ENCODE measurements at regions not wholly inside any gene's neighbourhood (a gene's known extent, or its start where the extent isn't known, plus 50 kb on each side); places are given as distances from the start of the nearest gene placed in this dataset.

DNA sequence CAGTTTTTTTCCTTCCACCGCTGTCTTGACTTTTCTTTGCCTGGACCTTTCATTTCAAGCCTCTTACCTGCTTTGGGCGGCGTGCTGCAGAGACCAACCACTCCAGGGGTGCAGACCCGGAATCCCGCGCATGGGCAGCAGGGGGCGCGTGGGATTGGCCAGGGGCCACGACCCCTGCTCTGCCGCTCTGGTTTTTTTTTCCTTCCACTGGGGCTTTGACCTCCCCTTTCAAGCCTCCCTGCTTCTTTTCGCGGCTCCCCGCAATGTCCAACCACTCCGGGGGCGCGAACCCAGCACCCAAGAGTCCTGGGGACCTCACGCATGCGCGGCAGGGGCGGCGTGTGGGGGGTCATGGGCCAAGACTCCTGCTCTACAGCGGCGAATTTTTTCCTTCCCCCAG is 325.1 kb downstream of the ALG10 start:
- DNase-seq = no peak

DNA sequence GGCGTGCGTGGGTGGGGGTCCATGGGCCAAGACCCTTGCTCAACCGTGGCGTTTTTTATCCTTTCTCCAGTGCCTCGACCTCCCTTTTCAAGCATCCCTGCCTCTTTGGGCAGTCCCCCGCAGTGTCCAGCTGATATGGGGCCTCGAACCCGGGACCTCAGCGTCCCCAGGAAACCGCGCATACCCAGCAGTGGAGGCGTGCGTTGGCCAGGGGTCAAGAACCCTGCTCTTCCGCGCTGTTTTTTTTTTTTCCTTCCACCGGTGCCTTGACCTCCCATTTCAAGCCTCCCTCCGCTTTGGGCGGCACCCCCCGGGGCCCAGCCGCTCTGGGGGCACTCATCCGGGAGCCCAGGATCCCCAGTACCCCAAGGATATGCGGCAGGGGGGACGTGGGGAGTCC is 325.8 kb downstream of the ALG10 start:
- no peak for DNase-seq

DNA sequence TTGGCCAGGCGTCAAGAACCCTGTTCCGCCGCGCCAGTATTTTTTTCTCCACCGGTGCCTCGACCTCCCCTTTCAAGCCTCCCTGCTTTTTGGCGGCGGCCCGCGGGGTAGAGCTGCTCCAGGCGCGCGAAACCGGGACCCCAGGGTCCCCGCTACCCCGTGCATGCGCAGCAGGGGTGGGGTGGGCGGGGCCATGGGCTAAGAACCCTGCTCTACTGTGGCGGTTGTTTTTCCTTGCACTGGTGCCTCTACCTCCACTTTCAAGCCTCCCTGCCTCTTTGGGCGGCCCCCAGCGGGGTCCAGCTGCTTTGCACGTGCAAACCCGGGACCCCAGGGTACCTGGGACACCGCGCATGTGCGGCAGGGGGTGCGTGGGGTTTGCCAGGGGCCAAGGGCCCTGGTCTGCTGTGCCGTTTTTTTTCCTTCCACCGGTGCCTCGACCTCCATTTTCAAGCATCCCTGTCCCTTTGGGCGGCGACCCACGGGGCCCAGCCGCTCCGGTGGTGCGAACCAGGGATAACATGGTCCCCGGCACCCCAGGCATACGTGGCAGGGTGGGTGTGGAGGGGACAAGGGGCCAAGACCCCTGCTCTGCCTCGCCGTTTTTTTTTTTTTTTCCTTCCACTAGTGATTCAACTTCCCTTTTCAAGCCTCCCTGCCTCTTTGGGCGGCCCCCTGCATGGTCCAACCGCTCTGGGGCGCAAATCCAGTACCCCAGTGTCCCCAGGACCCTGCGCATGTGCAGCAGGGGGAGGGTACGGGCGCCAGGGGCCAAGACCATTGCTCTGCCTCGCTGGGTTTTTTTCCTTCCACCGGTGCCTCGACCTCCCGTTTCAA is 326.8 kb downstream of the ALG10 start:
- DNase-seq = no peak

DNA sequence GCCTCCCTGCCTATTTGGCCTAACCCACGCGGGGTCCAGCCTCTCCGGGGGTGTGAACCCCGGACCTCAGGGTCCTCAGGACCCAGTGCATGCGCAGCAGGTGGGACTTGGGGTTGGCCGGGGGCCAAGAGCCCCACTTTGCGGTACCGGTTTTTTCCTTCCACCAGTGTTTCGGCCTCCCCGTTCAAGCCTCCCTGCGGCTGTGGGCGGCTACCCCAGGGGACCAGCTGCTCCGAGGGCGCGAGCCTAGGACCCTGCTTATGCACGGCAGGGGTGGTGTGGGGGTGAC is 327.3 kb downstream of the ALG10 start:
- no peak for DNase-seq

DNA sequence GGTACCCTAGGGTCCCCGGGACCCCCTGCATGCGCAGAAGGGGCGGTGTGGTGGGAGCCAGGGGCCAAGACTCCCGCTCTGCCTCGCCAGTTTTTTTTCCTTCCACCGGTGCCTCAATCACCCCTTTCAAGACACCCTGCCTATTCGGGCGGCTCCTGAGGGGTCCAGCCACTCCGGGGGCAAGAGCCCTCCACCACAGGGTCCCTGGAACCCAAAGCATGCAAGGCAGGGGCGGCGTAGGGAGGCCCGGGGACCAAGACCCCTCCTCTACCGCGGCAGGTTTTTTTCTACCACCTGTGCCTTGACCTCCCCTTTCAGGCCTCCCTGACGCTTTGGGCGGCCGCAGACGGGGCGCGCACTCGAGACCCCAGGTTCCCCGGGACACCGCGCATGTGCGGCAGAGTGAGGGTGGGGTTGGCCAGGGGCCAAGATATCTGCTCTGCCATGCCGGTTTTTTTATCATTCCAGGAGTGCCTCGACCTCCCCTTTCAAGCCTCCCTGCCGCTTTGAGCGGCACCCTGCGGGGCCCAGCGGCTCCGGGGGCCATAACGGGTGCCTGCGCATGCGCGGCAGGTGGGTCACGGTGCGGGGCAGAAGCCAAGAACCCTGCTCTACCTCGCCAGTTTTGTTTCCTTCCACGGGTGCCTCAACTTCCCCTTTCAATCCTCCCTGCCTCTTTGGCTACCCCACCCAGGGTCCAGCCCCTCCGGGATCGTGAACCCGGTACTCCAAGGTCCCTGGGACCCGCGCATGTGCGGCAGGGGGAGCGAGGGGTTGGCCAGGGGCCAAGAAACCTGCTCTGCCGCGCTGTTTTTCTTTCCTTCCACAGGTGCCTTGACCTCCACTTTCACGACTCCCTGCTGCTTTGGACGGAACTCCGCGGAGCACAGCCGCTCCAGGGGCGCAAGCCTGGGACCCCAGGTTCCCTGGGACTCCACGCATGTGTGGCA is 328.1 kb downstream of the ALG10 start:
- no peak for DNase-seq

DNA sequence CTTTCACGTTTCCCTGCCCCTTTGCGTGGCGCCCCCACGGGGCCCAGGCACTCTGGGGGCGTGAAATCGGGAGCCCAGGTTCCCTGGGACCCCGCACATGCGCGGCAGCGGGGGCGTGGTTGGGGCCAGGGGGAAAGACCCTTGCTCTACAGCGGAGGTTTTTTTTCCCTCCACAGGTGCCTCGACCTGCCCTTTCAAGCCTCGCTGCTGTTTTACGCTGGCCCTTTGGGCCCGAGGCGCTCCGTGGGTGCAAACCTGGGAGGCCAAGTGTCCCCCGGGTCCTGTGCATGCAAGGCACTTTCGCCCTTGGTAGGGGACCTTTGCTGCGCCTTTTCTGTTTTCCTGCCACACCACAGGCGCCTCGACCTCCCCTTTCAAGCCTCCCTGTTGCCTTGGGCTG is 329.8 kb downstream of the ALG10 start:
- no peak for DNase-seq

DNA sequence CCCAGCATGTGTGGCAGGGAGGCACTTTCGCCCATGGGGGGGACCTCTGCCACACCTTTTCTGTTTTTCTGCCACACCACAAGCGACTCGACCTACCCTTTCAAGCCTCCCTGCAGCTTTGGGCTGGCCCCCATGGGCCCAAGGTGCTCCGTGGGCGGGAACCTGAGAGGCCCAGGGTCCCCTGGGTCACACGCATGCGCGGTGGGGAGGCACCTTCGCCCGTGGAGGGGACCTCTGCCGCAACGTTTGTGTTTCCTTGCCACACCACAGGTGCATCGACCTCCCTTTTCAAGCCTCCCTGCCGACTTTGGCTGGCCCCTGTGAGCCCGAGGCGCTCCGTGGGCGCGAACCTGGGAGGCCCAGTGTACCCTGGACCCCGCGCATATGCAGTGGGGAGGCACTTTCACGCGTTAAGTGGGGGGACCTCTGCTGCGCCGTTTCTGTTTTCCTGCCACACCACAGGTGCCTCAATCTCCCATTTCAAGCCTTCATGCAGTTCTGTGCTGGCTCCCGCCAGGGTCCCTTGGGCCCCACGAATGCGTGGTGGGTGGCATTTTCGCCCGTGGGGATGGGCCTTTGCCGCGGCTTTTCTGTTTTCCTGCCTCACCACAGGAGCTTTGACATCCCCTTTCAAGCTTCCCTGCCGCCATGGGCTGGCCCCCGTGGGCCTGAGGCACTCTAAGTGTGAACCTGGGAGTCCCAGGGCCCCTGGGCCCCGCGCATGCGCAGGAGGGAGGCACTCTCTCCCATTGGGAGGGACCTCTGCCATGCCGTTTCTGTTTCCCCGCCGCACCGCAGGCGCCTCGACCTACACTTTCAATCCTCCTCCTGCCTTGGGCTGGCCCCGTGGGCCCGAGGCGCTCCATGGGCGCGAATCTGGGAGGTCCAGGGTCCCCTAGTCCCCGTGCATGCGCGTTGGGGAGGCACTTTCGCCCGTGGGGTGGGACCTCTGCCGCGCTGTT is 332.2 kb downstream of the ALG10 start:
- no peak for DNase-seq

DNA sequence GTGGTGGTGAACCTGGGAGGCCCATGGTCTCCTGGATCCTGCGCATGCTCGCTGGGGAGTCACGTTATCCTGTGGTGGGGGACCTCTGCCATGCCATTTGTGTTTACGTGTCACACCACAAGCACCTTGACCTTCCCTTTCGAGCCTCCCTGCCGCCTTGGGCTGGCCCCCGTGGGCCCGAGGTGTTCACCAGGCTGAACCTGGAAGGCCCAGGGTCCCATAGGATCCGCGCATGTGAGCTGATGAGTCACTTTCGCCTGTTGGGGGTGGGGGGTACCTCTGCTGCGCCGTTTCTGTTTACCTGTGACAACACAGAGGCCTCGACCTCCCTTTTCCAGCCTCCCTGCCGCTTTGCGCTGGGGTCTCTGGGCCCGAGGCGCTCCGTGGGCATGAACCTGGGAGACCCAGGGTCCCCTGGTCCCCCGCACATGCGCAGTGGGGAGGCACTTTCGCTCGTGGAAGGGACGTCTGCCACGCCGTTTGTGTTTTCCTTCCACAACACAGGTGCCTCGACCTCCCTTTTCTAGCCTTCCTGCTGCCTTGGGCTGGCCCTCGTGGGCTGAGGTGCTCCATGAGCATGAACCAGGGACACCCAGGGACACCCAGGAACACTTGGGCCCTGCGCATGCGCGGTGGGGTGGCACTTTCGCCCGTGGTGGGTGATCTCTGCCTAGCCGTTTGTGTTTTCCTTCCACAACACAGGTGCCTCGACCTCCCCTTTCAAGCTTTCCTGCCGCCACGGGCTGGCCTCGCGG is 334.1 kb downstream of the ALG10 start:
- DNase-seq = no peak

DNA sequence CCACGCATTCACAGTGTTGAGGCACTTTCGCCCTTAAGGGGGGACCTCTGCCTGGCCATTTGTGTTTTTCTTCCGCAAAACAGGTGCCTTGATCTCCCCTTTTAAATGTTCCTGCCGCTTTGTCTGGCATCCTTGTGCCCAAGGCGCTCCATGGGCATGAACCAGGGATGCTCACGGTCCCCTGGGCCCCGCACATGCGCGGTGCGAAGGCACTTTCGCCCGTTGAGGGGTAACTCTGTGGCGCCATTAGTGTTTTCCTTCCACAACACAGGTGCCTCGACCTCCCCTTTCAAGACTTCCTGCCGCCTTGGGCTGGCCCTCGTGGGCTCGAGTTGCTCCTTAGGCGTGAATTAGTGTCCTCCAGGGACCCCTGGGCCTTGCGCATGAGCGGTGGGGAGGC is 335.5 kb downstream of the ALG10 start:
- DNase-seq = no peak

DNA sequence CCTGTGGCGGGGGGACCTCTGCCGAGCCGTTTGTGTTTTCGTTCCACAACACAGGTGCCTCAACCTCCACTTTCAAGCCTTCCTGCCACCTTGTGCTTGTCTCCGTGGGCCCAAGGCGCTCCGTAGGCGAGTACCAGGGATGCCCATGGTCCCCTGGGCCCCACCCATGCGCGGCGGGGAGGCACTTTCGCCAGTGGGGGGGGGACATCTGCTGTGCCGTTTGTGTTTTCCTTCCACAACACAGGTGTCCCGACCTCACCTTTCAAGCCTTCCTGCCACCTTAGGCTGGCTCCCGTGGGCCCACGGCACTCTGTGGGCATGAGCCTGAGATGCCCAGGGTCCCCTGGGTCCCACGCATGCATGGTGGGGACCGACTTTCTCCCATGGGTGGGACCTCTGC is 335.9 kb downstream of the ALG10 start:
- DNase-seq = no peak

DNA sequence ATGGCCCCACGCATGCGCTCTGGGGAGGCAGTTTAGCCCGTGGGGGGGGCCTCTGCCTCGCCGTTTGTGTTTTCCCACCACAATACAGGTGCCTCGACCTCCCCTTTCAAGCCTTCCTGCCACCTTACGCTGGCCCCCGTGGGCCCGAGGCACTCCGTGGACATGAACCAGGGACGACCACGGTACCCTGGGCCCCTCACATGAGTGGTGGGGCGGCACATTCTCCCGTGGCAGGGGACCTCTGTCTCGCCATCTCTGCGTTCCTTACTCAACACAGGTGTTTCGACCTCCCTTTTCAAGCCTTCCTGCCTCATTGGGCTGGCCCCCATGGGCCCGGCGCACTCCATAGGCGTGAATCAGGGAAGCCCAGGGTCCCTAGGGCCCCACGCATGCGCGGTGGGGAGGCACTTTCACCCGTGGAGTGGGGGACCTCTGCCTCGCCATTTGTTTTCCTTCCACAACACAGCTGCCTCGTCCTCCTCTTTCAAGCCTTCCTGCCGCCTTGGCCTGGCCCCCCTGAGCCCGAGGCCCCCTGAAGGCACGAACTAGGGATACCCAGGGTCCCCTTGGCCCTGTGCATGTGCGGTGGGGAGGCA is 339.5 kb downstream of the ALG10 start:
- DNase-seq = no peak

DNA sequence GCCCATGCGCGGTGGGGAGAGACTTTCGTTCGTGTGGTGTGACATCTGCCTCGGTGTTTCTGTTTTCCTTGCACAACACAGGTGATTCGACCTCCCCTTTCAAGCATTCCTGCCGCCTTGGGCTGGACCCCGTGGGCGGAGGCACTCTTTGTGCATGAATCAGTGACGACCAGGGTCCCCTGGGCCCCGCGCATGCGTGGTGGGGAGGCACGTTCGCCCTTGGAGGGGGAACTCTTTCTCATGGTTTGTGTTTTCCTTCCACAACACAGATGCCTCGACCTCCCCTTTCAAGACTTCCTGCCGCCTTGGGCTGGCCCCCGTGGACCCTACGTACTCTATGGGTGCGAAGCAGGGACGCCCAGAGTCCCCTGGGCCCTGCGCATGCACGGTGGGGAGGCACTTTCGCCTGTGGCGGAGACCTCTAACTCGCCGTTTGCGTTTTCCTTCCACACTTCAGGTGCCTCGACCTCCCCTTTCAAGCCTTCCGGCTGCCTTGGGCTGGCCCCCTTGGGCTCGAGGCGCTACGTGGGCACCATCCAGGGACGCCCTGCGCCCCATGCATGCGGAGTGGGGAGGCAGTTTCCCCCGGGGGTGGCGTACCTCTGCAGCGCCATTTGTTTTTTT is 340.9 kb downstream of the ALG10 start:
- no peak for DNase-seq

DNA sequence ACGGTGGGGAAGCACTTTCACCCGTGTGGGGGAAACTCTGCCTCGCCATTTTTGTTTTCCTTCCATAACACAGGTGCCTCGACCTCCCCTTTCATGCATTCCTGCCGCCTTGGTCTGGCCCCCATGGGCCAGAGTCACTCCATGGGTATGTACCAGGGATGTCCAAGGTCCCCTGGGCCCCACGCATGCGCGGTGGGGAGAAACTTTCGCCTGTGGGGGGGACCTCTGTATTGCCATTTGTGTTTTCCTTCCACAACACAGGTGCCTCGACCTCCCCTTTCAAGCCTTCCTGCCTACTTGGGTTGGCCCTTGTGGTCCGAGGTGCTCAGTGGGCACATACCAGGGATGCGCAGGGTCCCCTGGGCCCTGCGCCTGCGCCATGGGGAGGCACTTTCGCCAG is 345.8 kb downstream of the ALG10 start:
- no peak for DNase-seq

DNA sequence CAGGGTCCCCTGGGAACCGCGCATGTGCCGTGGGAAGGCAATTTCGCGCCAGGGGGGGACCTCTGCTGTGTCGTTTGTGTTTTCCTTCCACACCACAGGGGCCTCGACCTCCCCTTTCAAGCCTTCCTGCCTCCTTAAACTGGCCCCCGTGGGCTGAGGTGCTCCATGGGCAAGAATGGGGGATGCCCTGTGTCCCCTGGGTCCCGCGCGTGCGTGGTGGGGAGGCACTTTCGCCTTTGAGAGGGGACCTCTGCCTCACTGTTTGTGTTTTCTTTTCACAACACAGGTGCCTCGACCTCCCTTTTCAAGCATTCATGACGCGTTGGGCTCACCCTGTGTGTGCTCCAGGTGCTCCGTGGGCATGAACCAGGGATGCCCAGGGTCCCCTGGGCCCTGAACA is 348.8 kb downstream of the ALG10 start:
- no peak for DNase-seq

DNA sequence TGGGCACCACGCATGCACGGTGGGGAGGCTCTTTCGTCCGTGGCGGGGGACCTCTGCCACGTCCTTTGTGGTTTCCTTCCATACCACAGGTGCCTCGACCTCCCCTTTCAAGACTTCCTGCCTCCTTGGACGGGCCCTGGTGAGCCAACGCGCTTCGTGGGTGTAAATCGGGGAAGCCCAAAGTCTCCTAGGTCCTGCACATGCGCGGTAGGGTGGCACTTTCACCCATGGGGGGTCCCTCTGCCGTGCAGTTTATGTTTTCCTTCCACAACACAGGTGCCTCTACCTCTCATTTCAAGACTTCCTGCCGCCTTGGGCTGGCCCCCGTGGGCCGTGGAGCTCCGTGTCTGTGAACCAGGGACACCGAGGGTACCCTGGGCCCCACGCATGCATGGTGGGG is 349.7 kb downstream of the ALG10 start:
- DNase-seq = no peak

DNA sequence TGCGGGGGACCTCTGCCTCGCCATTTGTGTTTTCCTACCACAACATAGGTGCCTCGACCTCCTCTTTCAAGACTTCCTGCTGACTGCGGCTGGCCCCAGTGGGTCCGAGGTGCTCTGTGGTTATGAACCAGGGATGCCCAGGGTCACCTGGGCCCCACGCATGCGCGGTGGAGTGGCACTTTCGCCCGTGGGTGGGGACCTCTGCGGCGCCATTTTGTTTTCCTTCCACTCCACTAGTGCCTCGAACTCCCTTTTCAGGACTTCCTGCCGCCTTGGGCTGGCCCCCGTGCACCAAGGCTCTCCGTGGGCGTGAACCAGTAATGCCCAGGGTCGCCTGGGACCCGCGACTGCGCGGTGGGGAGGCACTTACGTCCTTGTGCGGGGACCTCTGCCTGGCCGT is 351.6 kb downstream of the ALG10 start:
- no peak for DNase-seq

DNA sequence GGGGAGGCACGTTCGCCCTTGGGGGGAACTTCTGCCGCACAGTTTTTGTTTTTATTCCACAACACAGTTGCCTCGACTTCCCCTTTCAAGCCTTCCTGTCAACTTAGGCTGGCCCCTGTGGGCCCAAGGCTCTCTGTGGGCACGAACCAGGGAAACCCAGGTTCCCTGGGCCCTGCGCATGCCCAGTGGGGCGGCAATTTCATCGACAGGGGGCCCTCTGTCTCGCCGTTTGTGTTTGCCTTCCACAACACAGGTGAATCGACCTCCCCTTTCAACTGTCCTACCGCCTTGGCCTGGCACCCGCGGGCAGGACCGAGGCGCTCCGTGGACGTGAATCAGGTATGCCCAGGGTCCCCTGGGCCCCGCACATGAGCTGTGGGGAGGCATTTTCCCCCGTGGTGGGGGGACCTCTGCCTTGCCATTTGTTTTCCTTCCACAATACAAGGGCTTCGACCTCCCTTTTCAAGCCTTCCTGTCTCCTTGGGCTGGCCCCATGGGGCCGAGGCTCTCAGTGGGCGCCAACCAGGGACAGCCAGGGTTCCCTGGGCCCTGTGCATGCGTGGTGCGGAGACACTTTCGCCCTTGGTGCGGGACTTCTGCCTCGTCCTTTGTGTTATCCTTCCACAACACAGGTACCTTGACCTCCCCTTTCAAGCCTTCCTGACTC is 354.0 kb downstream of the ALG10 start:
- DNase-seq = no peak

DNA sequence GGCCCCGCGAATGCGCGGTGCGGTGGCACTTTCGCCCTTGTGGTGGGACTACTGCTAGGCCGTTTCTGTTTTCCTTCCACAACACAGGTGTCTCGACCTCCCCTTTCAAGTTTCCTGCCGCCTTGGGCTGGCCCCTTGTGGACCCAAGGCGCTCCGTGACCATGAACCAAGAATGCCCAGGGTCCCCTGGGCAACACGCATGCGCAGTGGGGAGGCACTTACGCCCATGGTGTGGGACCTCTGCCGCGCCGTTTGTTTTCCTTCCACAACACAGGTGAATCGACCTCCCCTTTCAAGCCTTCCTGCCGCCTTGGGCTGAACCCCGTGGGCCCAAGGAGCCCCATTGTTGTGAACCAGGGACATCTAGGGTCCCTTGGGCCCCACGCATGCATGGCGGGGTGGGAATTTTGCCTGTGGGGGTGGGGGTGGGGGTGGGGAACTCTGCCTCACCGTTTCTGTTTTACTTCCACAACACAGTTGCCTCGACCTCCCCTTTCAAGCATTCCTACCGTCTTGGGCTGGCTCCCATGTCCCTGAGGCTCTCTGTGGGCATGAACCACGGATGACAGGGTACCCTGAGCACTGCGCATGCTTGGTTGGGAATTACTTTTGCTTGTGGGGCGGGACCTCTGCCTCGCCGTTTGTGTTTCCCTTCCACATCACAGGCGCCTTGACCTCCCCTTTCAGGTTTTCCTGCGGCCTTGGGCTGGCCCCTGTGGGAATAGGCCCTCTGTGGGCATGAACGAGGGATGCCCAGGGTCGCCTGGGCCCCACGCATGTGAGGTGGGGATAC is 355.1 kb downstream of the ALG10 start:
- no peak for DNase-seq

DNA sequence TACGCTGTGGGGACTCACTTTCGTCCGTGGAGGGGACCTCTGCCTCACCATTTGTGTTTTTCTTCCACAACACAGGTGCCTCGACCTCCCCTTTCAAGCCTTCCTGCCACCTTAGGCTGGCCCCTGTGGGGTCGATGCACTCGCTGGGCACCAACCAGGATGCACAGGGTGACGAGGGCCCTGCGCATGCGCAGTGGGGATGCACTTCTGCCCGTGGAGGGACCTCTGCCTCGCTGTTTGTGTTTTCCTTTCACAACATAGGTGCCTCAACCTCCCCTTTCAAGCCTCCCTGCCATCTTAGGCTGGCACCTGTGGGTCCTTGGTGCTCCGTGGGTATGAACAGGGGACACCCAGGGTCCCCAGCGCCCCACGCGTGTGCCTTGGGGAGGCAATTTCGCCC is 356.8 kb downstream of the ALG10 start:
- DNase-seq = no peak

DNA sequence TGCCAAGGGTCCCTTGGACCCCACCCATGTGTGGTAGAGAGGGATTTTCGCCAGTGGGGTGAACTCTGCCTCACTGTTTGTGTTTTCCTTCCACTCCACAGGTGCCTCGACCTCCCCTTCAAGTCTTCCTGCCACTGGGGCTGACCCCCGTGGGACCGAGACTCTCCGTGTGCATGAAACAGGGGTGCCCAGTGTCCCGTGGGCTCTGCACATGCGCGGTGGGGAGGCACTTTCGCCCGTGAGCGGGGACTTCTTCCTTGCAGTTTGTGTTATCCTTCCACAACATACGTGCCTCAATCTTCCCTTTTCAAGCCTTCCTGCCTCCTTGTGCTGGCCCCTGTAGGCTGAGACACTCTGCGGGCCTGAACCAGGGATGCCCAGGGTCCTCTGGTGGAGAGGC is 362.4 kb downstream of the ALG10 start:
- no peak for DNase-seq

Data from DMS79 treated with DMSO at 0.1 percent for 48 hours (cell line).